ENCODE measurements at regions not wholly inside any gene's neighbourhood (a gene's known extent, or its start where the extent isn't known, plus 50 kb on each side); places are given as distances from the start of the nearest gene placed in this dataset.

GRCh38 chr3:23659274-23659673 lies 146.5 kb upstream of the UBE2E1 start (continued):
- TF ChIP-seq RELB (IDR thresholded peaks at IDR 0.05; ENCODE audit: low read depth): peak; percentile 46; the same call in 1 of the 2 replicates
- TF ChIP-seq ZNF384 (IDR thresholded peaks at IDR 0.05; ENCODE audit: borderline replicate concordance, low read depth, low read length): 0 out of 2 replicates have a peak, but pooled peaks have one; percentile 10
- TF ChIP-seq LARP7 (IDR thresholded peaks at IDR 0.05): no peak
- TF ChIP-seq EED (IDR thresholded peaks at IDR 0.05; ENCODE audit: low read depth): 0 out of 2 replicates have a peak, but pooled peaks have one; percentile 33
- TF ChIP-seq ATF7 (IDR thresholded peaks at IDR 0.05; ENCODE audit: low read depth): peak; percentile 69
- 0 out of 2 replicates have a peak, but pooled peaks have one; percentile 53 for TF ChIP-seq MXI1 (IDR thresholded peaks at IDR 0.05; ENCODE audit: low read depth, low read length)
- peak; percentile 24; the same call in 1 of the 2 replicates for TF ChIP-seq RUNX3 (IDR thresholded peaks at IDR 0.05; ENCODE audit: low read length)
- 0 out of 2 replicates have a peak, but pooled peaks have one; percentile 24 for TF ChIP-seq ELK1 (IDR thresholded peaks at IDR 0.05; ENCODE audit: low read depth, low read length)
- 0 out of 2 replicates have a peak, but pooled peaks have one; percentile 17 for TF ChIP-seq STAT1 (conservative IDR thresholded peaks at IDR 0.05)
- 0 out of 2 replicates have a peak, but pooled peaks have one; percentile 6 for TF ChIP-seq MEF2A (IDR thresholded peaks at IDR 0.05; ENCODE audit: insufficient read depth, low read depth, low read length)
- peak; percentile 15; the same call in 1 of the 2 replicates for TF ChIP-seq PKNOX1 (IDR thresholded peaks at IDR 0.05)
- TF ChIP-seq SKIL (IDR thresholded peaks at IDR 0.05; ENCODE audit: low read depth, poor library complexity, severe bottlenecking): peak; percentile 43
- peak; percentile 55 for TF ChIP-seq MEF2B (IDR thresholded peaks at IDR 0.05; ENCODE audit: partially characterized antibody, poor library complexity, severe bottlenecking)
- no peak; the same call in 1 of the 2 replicates for TF ChIP-seq NFIC (IDR thresholded peaks at IDR 0.05; ENCODE audit: low read depth, low read length)
- TF ChIP-seq MTA2 (IDR thresholded peaks at IDR 0.05; ENCODE audit: low read depth): peak; percentile 50
